WTC11 (cell line): ENCODE measurements at regions not wholly inside any gene's neighbourhood (a gene's known extent, or its start where the extent isn't known, plus 50 kb on each side); places are given as distances from the start of the nearest gene placed in this dataset.

Experiments
- ATF2 ChIP-seq: sonication (generic); formaldehyde crosslinking; IDR thresholded peaks from 2 replicates; pipeline ENCODE4 v1.8.1; 2022; ENCODE audit warnings: low read depth, missing genetic modification reagents, borderline replicate concordance
- CBFB ChIP-seq: sonication (generic); formaldehyde crosslinking; IDR thresholded peaks from 2 replicates; pipeline ENCODE4 v1.8.1; 2022; ENCODE audit warnings: mild to moderate bottlenecking, low read depth, missing genetic modification reagents
- CTCF ChIP-seq: fragments of 200-600 bp; IDR thresholded peaks from 2 replicates; pipeline ENCODE4 v1.8.0; 2022; ENCODE audit warnings: antibody characterized with exemption
- E2F5 ChIP-seq: sonication (generic); formaldehyde crosslinking; IDR thresholded peaks from 2 replicates; pipeline ENCODE4 v1.8.1; 2022; ENCODE audit warnings: mild to moderate bottlenecking, moderate library complexity, missing genetic modification reagents
- FOXJ3 ChIP-seq: sonication (generic); formaldehyde crosslinking; IDR thresholded peaks from 2 replicates; pipeline ENCODE4 v1.9.0; 2021; ENCODE audit warnings: missing genetic modification reagents, mild to moderate bottlenecking, borderline replicate concordance
- HMGXB4 ChIP-seq: sonication (generic); formaldehyde crosslinking; IDR thresholded peaks from 2 replicates; pipeline ENCODE4 v1.8.1; 2023; ENCODE audit warnings: mild to moderate bottlenecking, moderate library complexity, missing genetic modification reagents
- JUN ChIP-seq: sonication (generic); formaldehyde crosslinking; IDR thresholded peaks from 2 replicates; pipeline ENCODE4 v1.8.0; 2023; ENCODE audit warnings: mild to moderate bottlenecking, missing genetic modification reagents
- NFYB ChIP-seq: sonication (generic); formaldehyde crosslinking; conservative IDR thresholded peaks from 2 replicates; pipeline ENCODE4 v1.8.0; 2022; ENCODE audit warnings: low read depth, missing genetic modification reagents
- TCF7 ChIP-seq: sonication (generic); formaldehyde crosslinking; IDR thresholded peaks from 2 replicates; pipeline ENCODE4 v1.8.0; 2022; ENCODE audit warnings: mild to moderate bottlenecking, low read depth, missing genetic modification reagents, moderate library complexity
- ZNF232 ChIP-seq: sonication (generic); formaldehyde crosslinking; IDR thresholded peaks from 2 replicates; pipeline ENCODE4 v1.8.0; 2022; ENCODE audit warnings: mild to moderate bottlenecking, missing genetic modification reagents
- ZNF263 ChIP-seq: sonication (generic); formaldehyde crosslinking; IDR thresholded peaks from 2 replicates; pipeline ENCODE4 v1.8.1; 2022; ENCODE audit warnings: low read depth, mild to moderate bottlenecking, moderate library complexity, missing genetic modification reagents
- TF ChIP-seq, protein P1 (sequence below): sonication (generic); formaldehyde crosslinking; IDR thresholded peaks from 2 replicates; pipeline ENCODE4 v1.8.0; 2022; ENCODE audit warnings: mild to moderate bottlenecking, missing genetic modification reagents
- TF ChIP-seq, protein P2 (sequence below): sonication (generic); formaldehyde crosslinking; IDR thresholded peaks from 2 replicates; pipeline ENCODE4 v1.8.0; 2022; ENCODE audit warnings: mild to moderate bottlenecking, missing genetic modification reagents

GRCh38 chr1:79796434-79796833 is 789.9 kb upstream of the ADGRL4 start:
- TF ChIP-seq CBFB (CRISPR knock-in tag) (no peak), FOXJ3 (no peak), CTCF (no peak), TCF7 (CRISPR knock-in tag) (no peak), ATF2 (CRISPR knock-in tag) (no peak), JUN (CRISPR knock-in tag) (no peak), ZNF263 (CRISPR knock-in tag) (no peak), HMGXB4 (no peak), E2F5 (no peak), NFYB (CRISPR knock-in tag) (no peak), ZNF232 (CRISPR knock-in tag) (no peak)
- TF ChIP-seq, protein P1, sequence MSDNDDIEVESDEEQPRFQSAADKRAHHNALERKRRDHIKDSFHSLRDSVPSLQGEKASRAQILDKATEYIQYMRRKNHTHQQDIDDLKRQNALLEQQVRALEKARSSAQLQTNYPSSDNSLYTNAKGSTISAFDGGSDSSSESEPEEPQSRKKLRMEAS (CRISPR knock-in tag) = no peak
- TF ChIP-seq, protein P2, sequence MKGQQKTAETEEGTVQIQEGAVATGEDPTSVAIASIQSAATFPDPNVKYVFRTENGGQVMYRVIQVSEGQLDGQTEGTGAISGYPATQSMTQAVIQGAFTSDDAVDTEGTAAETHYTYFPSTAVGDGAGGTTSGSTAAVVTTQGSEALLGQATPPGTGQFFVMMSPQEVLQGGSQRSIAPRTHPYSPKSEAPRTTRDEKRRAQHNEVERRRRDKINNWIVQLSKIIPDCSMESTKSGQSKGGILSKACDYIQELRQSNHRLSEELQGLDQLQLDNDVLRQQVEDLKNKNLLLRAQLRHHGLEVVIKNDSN (CRISPR knock-in tag) = no peak
